ENCODE measurements at regions not wholly inside any gene's neighbourhood (a gene's known extent, or its start where the extent isn't known, plus 50 kb on each side); places are given as distances from the start of the nearest gene placed in this dataset.
"Not testable (repeated sequence)": the region's sequence is repeated elsewhere in the genome, so short reads cannot be mapped to it uniquely, and the experiment has no call there.

DNA sequence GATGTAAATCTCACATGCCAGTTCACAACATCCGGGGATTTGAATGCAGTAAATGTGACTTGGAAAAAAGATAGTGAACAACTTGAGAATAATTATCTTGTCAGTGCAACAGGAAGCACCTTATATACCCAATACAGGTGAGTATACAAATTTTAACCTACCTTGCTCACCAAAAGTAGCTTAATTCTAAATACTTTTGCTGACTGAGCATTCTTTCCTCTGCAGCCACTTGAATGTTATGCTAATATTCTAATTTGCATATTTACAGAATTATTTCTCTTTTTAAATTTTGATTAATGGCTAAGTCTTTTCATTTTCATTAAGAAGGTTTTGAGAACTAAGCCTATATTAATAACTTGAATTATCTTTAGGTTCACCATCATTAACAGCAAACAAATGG, 371.8 kb downstream of the SRGAP2C start:
- TF ChIP-seq, protein P1, sequence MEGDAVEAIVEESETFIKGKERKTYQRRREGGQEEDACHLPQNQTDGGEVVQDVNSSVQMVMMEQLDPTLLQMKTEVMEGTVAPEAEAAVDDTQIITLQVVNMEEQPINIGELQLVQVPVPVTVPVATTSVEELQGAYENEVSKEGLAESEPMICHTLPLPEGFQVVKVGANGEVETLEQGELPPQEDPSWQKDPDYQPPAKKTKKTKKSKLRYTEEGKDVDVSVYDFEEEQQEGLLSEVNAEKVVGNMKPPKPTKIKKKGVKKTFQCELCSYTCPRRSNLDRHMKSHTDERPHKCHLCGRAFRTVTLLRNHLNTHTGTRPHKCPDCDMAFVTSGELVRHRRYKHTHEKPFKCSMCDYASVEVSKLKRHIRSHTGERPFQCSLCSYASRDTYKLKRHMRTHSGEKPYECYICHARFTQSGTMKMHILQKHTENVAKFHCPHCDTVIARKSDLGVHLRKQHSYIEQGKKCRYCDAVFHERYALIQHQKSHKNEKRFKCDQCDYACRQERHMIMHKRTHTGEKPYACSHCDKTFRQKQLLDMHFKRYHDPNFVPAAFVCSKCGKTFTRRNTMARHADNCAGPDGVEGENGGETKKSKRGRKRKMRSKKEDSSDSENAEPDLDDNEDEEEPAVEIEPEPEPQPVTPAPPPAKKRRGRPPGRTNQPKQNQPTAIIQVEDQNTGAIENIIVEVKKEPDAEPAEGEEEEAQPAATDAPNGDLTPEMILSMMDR (IDR thresholded peaks at IDR 0.05; ENCODE audit: borderline replicate concordance, extremely low read depth, low read length, poor library complexity, severe bottlenecking): not testable (repeated sequence)
- TF ChIP-seq EZH2 (IDR thresholded peaks at IDR 0.05; ENCODE audit: borderline replicate concordance, low read depth, low read length, severe bottlenecking): not testable (repeated sequence)
